ENCODE measurements at regions not wholly inside any gene's neighbourhood (a gene's known extent, or its start where the extent isn't known, plus 50 kb on each side); places are given as distances from the start of the nearest gene placed in this dataset.

GRCh38 chr12:93061473-93062419, 132.7 kb upstream of the EEA1 start:
- DNase-seq (ENCODE audit: extremely low spot score) = no peak
- ChIA-PET CTCF (interaction anchor here (1.1 to 2.0 kb wide), 11 partner anchors 11 to 358 kb away, joined by 3 to 11 read pairs (median 4); no protein-coding TSS in a partner anchor), POLR2A (no interaction called here)
- no peak for TF ChIP-seq CTCF (IDR thresholded peaks at IDR 0.05; ENCODE audit: control extremely low read depth, extremely low read depth, low read depth, missing control alignments)

GRCh38 chr12:93065896-93066295, 136.8 kb upstream of the EEA1 start:
- CTCF ChIA-PET = interaction anchor here (1.0 to 3.5 kb wide), 2 partner anchors 9 to 79 kb away, joined by 4 to 11 read pairs; no protein-coding TSS in a partner anchor
- POLR2A ChIA-PET = no interaction called here

GRCh38 chr12:93072340-93072739, 143.2 kb upstream of the EEA1 start:
- POLR2A ChIA-PET = no interaction called here
- TF ChIP-seq CTCF (IDR thresholded peaks at IDR 0.05; ENCODE audit: control extremely low read depth, extremely low read depth, low read depth, missing control alignments) = no peak
- CTCF ChIA-PET = interaction anchor here (1.1 to 1.8 kb wide), 4 partner anchors 10 to 37 kb away, joined by 3 to 5 read pairs (median 4); no protein-coding TSS in a partner anchor
- DNase-seq (ENCODE audit: extremely low spot score) = no peak

More at GRCh38 chr12:93065896-93066295, 136.8 kb upstream of the EEA1 start:
- DNase-seq (ENCODE audit: extremely low spot score) = no peak
- no peak for TF ChIP-seq CTCF (IDR thresholded peaks at IDR 0.05; ENCODE audit: control extremely low read depth, extremely low read depth, low read depth, missing control alignments)

DNA sequence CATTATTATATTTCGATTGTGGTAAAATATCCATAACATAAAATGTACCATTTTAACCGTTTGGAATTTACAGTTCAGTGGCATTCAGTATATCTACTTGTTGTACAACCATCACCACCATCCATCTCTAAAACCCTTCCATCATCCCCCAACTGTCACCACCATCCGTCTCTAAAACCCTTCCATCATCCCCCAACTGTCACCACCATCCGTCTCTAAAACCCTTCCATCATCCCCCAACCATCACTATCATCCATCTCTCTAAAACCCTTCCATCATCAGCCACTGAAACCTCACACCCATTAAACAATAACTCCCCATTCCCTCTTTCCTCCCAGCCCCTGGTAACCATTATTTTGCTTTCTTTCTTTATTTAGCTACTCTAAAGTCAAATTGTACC, 144.2 kb upstream of the EEA1 start:
- TF ChIP-seq CTCF (IDR thresholded peaks at IDR 0.05; ENCODE audit: control extremely low read depth, extremely low read depth, low read depth, missing control alignments) = no peak
- DNase-seq (ENCODE audit: extremely low spot score) = no peak
- ChIA-PET POLR2A (no interaction called here), CTCF (interaction anchor here (1.1 to 1.8 kb wide), 4 partner anchors 11 to 36 kb away, joined by 3 to 5 read pairs (median 4); no protein-coding TSS in a partner anchor)

GRCh38 chr12:93078059-93078458, 149.0 kb upstream of the EEA1 start:
- ChIA-PET CTCF (interaction anchor here (1.1 to 2.2 kb wide), 3 partner anchors 14 to 341 kb away, joined by 3 to 6 read pairs (median 3); no protein-coding TSS in a partner anchor), POLR2A (no interaction called here)
- no peak for DNase-seq (ENCODE audit: extremely low spot score)
- TF ChIP-seq CTCF (IDR thresholded peaks at IDR 0.05; ENCODE audit: control extremely low read depth, extremely low read depth, low read depth, missing control alignments) = no peak

DNA sequence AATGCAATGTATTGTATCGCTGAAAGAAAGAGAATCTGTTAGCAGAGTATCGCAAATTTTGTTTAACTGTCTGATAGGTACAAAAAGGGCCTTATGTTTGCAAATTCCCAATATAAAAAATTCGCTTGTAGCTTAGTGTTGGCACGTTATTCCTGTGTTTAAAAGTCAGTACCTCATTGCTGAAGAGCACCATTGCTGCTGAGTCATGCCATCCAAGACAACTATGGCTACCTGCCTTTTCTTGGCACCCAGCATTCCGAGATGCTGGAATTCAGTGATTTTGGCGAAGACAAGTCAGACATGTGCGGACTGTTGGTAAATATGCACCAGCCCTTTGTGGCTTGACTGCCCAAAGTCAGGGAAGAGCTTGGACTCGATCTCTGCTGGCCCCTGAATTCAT, 149.5 kb upstream of the EEA1 start:
- TF ChIP-seq CTCF (IDR thresholded peaks at IDR 0.05; ENCODE audit: control extremely low read depth, extremely low read depth, low read depth, missing control alignments) = no peak
- CTCF ChIA-PET = interaction anchor here (1.1 to 2.2 kb wide), 3 partner anchors 13 to 341 kb away, joined by 3 to 6 read pairs (median 3); no protein-coding TSS in a partner anchor
- DNase-seq (ENCODE audit: extremely low spot score) = no peak
- POLR2A ChIA-PET = no interaction called here

Data from GM10248 (cell line).